ENCODE measurements at regions not wholly inside any gene's neighbourhood (a gene's known extent, or its start where the extent isn't known, plus 50 kb on each side); places are given as distances from the start of the nearest gene placed in this dataset.

DNA sequence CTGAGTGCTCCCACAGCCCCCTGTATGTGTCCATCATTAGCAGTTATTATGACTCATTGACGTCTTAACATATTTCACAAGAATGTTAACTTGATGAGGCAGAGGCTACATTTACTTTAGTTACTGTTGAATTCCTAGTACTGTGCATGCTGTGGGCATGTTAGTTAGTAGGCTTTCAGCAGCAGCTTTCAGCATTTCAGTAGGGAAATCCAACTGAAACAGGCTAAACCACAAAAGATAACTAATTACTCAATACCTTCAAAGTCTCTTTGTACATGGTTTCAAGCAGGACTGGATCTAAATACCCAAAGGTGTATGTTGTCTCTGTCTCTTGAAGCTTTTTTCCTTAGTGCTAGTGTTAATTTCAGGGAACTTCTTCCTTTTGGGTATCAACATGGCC is 229.9 kb upstream of the SUCLG2 start:
- DNase-seq: no peak
- Mint-ChIP-seq H3K9me3 (peaks cover 7% of the 10 kb centered on the region), H3K36me3 (no peaks in the 10 kb centered on the region), H3K4me1 (no peaks in the 10 kb centered on the region), H3K27ac (no peak overlapping the region), H3K27me3 (no peaks in the 10 kb centered on the region), H3K4me3 (no peak overlapping the region)
- CTCF ChIA-PET: no interaction called here

DNA sequence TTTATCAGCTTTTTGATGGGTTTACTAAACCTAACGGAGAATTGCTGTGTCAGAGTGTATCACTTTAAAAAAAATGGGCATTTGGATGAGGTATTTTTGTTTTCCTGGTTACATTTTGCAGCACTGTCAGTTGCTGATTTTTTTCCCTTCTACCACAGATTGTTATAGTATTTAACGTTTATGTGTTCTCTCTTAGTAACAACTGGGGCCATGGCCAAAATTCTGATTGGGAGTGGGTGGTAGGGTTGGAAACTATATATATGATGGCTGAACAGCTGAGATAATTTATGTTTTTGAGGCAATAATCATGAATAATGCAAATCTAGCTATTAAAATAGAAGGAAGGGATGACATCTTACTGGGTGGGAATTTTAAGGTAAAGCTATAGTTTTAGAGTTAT is 229.4 kb upstream of the SUCLG2 start:
- H3K36me3 Mint-ChIP-seq: no peaks in the 10 kb centered on the region
- H3K27me3 Mint-ChIP-seq: no peaks in the 10 kb centered on the region
- no peak overlapping the region for H3K4me3 Mint-ChIP-seq
- H3K4me1 Mint-ChIP-seq: no peaks in the 10 kb centered on the region
- CTCF ChIA-PET: no interaction called here
- DNase-seq: no peak
- no peak overlapping the region for H3K27ac Mint-ChIP-seq
- H3K9me3 Mint-ChIP-seq: peaks cover 5% of the 10 kb centered on the region

DNA sequence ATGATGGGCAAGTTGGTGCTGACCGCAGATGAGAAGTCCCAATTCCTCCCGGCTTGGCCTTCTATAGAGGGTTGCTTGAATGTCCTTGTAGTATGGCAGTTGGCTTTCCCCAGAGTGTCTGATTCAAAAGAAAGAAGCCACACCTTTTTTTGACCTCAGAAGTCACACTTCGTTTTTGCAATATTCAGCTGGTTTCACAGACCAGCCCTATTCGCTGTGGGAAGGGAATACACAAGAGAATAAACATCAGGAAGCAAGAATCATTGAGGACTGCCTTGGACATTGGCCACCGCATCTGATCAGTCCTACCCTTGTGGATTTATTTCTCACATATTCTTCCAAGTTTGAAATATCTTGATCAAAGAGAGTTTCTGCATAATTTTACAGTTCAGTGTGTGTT is 228.6 kb upstream of the SUCLG2 start:
- Mint-ChIP-seq H3K27me3 (no peaks in the 10 kb centered on the region), H3K4me3 (no peak overlapping the region), H3K36me3 (no peaks in the 10 kb centered on the region), H3K9me3 (no peaks in the 10 kb centered on the region), H3K4me1 (no peaks in the 10 kb centered on the region), H3K27ac (no peak overlapping the region)
- no peak for DNase-seq
- CTCF ChIA-PET: no interaction called here

DNA sequence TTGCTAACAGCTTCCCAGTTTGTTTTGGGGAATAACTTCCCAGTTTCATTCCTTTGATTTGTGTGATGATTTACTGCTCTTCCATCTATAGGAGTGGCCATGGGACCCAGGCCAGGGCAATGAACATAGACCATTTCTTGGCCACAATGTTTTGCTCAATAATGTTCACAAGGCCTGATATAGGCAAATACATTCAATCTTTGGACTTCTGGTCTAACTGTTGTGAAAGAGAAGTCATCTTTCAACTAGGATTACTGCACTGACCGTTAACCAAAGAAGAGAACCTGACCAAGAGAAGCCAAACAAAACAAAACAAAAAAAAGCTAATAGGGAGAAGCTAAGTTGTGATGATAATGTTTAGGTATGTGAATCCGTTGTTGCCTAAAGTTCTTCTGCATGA is 221.8 kb upstream of the SUCLG2 start:
- no peak overlapping the region for H3K27ac Mint-ChIP-seq
- H3K27me3 Mint-ChIP-seq: no peaks in the 10 kb centered on the region
- no peaks in the 10 kb centered on the region for H3K9me3 Mint-ChIP-seq
- no peaks in the 10 kb centered on the region for H3K4me1 Mint-ChIP-seq
- H3K4me3 Mint-ChIP-seq: no peak overlapping the region
- DNase-seq: no peak
- H3K36me3 Mint-ChIP-seq: no peaks in the 10 kb centered on the region
- CTCF ChIA-PET: no interaction called here

DNA sequence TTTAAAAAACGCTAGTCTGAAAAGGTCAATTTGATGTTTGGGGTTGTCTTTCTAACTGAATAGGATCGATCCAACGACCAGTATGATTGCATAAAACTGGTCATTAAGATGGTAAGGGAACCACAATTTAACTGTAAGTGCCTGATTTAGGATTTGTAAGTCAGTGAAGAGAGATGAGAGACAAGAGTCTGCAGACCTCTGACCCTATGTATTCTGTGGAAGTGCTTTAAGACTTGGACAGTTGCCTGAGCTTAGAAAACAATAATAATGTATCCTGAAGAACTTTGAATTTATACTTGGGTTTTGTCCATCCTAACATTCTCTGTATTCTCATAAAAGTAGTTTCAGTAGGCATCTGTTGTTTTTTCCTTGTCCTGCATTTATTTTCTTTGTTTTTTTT is 221.4 kb upstream of the SUCLG2 start:
- CTCF ChIA-PET: no interaction called here
- no peak for DNase-seq
- H3K27me3 Mint-ChIP-seq: no peaks in the 10 kb centered on the region
- no peak overlapping the region for H3K27ac Mint-ChIP-seq
- H3K36me3 Mint-ChIP-seq: no peaks in the 10 kb centered on the region
- no peak overlapping the region for H3K4me3 Mint-ChIP-seq
- H3K9me3 Mint-ChIP-seq: no peaks in the 10 kb centered on the region
- H3K4me1 Mint-ChIP-seq: no peaks in the 10 kb centered on the region

DNA sequence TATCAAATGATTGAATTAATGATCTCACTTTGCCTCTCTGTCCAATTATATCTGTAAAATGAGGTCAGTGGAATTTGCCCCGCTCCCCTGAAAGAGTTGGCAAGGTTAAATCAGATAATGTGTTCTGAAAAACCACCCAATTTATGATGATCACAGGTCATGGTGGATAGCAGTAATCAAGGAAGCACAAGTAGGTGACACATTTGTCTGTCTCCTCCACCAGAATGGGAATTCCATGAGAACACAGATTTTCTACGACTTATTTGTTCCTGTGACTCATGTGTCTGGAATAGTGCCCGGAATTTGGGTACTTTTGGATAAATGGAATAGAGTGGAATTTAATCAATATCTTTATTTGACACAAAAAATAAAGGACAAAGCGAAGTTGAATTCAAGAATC is 220.9 kb upstream of the SUCLG2 start:
- Mint-ChIP-seq H3K27me3 (no peaks in the 10 kb centered on the region), H3K4me1 (no peaks in the 10 kb centered on the region), H3K27ac (no peak overlapping the region), H3K36me3 (no peaks in the 10 kb centered on the region), H3K4me3 (no peak overlapping the region), H3K9me3 (no peaks in the 10 kb centered on the region)
- DNase-seq: no peak
- CTCF ChIA-PET: no interaction called here

DNA sequence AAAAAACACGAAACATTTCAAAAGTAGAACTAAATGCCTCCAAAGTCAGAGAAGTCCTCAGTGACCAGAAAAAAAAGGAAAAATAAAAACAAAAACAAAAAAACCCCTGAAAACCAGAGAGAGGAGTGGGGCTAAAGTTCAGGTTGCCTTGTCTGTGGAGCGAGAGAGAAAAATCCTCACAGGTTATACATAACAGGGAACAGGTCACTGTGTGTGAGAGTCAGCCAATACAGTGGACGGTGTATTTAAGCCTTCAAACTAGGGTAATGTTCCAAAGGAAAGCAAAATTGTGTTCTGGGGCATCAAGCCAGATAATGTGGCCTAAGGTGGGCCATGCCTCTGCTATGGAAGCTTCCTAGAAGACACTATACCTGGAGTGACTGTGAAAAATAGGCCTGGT is 216.1 kb upstream of the SUCLG2 start:
- DNase-seq: no peak
- Mint-ChIP-seq H3K36me3 (no peaks in the 10 kb centered on the region), H3K27ac (no peak overlapping the region), H3K9me3 (peaks cover 2% of the 10 kb centered on the region), H3K4me3 (no peak overlapping the region), H3K27me3 (no peaks in the 10 kb centered on the region), H3K4me1 (no peaks in the 10 kb centered on the region)
- CTCF ChIA-PET: no interaction called here

DNA sequence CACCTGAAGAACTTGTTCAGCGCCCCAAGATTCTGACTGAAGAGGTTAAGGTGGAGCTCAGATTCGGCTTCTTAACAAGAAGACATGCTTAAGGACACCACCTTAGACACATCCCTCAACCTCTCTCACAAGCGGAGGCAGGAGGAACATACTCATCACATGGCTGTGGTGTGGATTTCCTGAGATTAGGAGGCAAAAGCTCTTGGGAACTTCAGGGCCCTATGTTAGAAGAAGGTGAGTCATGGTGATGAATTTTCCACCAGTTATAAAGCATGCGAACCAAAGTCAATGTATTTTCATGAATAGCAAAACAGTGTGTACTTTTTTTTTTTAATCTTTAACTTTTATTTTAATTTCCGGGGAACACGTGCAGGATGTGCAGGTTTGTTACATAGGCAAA is 212.2 kb upstream of the SUCLG2 start:
- H3K27me3 Mint-ChIP-seq: no peaks in the 10 kb centered on the region
- CTCF ChIA-PET: no interaction called here
- H3K36me3 Mint-ChIP-seq: no peaks in the 10 kb centered on the region
- no peak overlapping the region for H3K27ac Mint-ChIP-seq
- peaks cover 2% of the 10 kb centered on the region for H3K9me3 Mint-ChIP-seq
- H3K4me3 Mint-ChIP-seq: no peak overlapping the region
- DNase-seq: no peak
- H3K4me1 Mint-ChIP-seq: no peaks in the 10 kb centered on the region

DNA sequence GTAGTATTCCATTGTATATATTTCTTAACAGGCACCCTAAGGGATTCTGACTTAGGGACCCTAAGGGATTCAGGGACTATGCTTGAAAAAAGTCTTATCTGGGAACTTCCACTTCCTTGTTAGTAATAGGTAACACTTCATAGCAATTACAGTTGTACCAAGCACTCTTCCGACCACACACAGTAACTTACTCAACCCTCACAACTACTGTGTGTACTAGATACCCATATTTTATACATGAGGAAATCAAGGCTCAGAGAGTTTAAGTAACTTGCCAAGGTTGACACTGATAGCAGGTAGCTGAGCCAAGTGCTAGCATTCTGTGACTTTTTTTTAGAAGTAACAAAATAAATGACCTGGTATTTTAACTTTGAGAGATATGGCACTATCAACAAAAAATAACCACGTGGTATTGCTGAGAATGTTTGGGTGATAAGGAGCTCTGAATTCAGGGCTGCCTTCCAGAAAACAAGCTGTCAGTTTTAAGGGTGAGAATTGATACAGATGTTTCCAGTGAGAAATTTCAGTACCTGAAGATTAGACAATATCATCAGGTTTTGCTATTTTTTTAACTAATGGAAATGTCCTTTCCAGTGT is 210.3 kb upstream of the SUCLG2 start:
- no peak overlapping the region for H3K27ac Mint-ChIP-seq
- no peaks in the 10 kb centered on the region for H3K36me3 Mint-ChIP-seq
- no peak overlapping the region for H3K4me3 Mint-ChIP-seq
- no peaks in the 10 kb centered on the region for H3K27me3 Mint-ChIP-seq
- H3K4me1 Mint-ChIP-seq: no peaks in the 10 kb centered on the region
- CTCF ChIA-PET: no interaction called here
- H3K9me3 Mint-ChIP-seq: peaks cover 2% of the 10 kb centered on the region
- no peak for DNase-seq

DNA sequence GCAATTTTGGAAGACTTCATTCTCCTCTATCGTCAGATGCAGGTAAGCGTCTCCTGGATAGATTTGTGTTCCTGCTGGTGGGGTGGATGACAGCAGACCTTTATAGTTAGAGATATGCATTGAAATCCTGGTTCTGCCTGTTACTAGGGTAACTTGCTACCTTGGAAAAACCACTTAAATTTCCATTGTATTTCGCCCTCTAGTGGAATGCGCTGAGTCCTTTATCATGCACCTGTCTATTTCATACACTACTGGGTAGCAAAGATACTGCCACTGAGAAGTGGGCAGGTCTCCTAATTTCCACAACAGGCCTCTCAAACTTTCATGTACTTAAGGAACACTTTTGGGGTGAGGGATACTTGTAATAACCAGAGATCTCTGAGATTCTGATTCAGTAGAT is 209.5 kb upstream of the SUCLG2 start:
- no peak for DNase-seq
- Mint-ChIP-seq H3K36me3 (no peaks in the 10 kb centered on the region), H3K4me1 (no peaks in the 10 kb centered on the region)

DNA sequence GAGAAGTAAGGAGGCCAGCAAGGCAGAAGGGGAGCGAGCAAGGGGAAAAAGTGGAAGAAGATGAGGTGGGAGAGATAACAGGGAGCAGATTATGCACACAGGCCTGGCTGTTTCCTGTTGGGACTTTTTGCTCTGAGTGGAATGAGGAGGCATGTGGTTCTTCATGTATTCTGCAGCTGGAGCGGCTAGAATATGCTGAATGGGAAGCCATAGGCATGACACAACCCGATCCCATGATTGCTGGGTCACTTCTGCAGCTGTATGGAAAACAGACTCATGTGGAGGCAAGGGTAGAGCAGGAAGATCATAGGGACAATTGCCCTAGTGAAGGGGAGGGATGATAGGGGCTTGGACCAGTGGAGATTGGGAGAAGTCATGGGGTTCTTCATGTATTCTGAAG is 206.0 kb upstream of the SUCLG2 start:
- no peaks in the 10 kb centered on the region for H3K36me3 Mint-ChIP-seq
- CTCF ChIA-PET: no interaction called here
- peaks cover 2% of the 10 kb centered on the region for H3K9me3 Mint-ChIP-seq
- no peaks in the 10 kb centered on the region for H3K27me3 Mint-ChIP-seq
- no peak overlapping the region for H3K27ac Mint-ChIP-seq
- H3K4me3 Mint-ChIP-seq: no peak overlapping the region
- no peak for DNase-seq
- H3K4me1 Mint-ChIP-seq: no peaks in the 10 kb centered on the region

More for the DNA sequence above, 209.5 kb upstream of the SUCLG2 start:
- H3K27ac Mint-ChIP-seq: no peak overlapping the region
- H3K27me3 Mint-ChIP-seq: no peaks in the 10 kb centered on the region
- H3K9me3 Mint-ChIP-seq: peaks cover 4% of the 10 kb centered on the region
- no peak overlapping the region for H3K4me3 Mint-ChIP-seq
- CTCF ChIA-PET: no interaction called here

DNA sequence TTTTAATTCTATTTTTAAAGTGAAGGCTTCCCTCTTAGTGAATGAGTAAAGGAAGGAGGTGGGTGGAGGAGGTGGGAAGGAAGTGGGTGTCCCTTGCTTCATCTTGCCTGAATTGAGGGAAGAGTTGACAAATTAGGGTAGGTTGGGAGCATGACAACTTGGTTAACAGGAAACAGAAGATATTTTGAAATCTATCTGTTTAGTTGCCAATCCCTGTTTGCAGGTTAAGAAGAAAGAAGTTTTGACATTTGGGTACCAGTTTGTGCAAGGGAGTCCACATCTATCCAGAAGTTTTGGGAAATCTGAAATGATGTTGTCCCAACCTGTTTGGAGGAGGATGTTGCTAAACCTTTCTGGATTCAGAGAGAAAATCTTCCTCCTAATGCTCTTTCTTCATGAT is 204.1 kb upstream of the SUCLG2 start:
- Mint-ChIP-seq H3K27ac (no peak overlapping the region), H3K4me1 (no peaks in the 10 kb centered on the region), H3K4me3 (no peak overlapping the region), H3K9me3 (peaks cover 2% of the 10 kb centered on the region), H3K36me3 (no peaks in the 10 kb centered on the region), H3K27me3 (no peaks in the 10 kb centered on the region)
- CTCF ChIA-PET: no interaction called here
- no peak for DNase-seq

DNA sequence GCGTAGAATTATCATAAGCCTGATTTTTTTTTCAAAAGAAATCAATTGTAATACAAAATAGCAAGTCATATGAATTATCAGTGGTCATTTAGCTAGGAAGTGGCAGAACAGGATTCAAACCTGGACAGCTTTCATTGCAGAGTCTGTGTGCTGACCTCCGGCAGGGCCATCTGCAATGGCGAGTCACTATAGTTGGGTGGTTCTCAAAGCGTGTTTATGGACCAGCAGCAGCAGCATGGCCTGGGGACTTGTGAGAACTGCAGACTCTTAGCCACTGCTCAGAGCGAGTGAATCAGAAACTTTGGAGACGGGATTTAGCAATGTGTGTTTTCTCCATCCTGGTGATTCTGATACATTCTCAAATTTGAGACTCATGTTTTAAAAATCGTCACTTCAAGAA is 202.3 kb upstream of the SUCLG2 start:
- Mint-ChIP-seq H3K9me3 (peaks cover 2% of the 10 kb centered on the region), H3K27me3 (no peaks in the 10 kb centered on the region), H3K4me1 (no peaks in the 10 kb centered on the region), H3K4me3 (no peak overlapping the region), H3K27ac (no peak overlapping the region), H3K36me3 (no peaks in the 10 kb centered on the region)
- no peak for DNase-seq
- CTCF ChIA-PET: no interaction called here

DNA sequence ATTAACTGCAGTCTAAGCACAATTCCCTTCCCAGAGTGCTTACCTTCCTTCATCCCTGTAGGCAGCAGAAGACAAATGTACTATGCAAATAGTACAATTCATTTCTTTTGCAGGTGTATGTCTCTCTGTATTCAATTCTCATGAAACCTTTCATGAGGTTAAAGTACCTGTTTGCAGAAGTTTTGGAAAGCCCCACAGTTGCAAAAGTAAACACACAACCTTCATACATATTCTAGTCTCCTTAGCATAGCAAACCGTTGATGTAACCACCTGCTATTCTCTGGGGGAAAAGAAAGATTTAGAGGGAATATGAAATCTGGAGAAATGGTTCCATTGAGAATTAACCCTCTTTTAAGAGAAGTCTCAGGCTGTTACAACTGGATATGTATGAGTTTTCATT is 200.3 kb upstream of the SUCLG2 start:
- H3K27me3 Mint-ChIP-seq: no peaks in the 10 kb centered on the region
- DNase-seq: no peak
- no peaks in the 10 kb centered on the region for H3K36me3 Mint-ChIP-seq
- H3K27ac Mint-ChIP-seq: no peak overlapping the region
- peaks cover 2% of the 10 kb centered on the region for H3K9me3 Mint-ChIP-seq
- H3K4me3 Mint-ChIP-seq: no peak overlapping the region
- H3K4me1 Mint-ChIP-seq: no peaks in the 10 kb centered on the region
- CTCF ChIA-PET: no interaction called here

DNA sequence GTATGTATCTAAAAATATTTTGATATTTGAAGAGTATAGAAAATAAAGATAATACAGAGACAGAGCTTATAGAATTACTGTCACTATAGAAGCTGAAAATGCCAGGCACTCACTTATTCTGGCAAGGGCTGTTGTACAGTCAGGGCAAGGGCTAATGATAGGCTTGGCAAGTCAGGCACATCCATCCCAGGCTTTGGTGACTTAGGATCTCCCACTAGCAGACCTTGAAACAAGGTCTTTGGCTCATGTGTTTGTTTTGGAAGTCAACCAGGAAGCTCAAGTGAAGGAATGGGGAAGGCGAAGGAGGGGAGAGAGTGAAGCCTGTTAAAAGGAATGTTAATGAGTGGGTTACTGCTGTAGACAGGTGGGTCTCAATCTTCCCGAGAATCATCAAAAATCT is 199.1 kb upstream of the SUCLG2 start:
- no peak overlapping the region for H3K4me3 Mint-ChIP-seq
- no peaks in the 10 kb centered on the region for H3K36me3 Mint-ChIP-seq
- H3K4me1 Mint-ChIP-seq: no peaks in the 10 kb centered on the region
- no peak overlapping the region for H3K27ac Mint-ChIP-seq
- CTCF ChIA-PET: no interaction called here
- H3K9me3 Mint-ChIP-seq: no peaks in the 10 kb centered on the region
- no peaks in the 10 kb centered on the region for H3K27me3 Mint-ChIP-seq
- no peak for DNase-seq

DNA sequence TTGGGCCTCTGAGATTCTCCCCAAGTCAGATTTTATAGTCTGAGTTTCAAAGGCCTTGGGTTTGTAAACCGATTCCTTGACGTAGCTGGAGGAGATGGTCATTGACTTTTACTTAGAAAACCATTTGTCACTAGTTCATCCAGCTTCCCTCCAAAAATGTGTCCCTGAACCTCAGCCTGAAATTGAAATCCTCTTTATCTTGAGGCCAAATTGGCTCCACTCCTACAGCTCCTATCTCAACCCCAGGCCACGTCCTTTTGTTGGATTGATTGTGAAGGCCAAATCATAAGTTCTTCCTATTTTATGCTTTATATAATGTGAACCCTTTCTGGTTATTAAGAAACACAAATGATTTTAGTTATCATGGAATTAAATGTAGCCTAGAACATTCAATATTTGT is 193.9 kb upstream of the SUCLG2 start:
- no peak for DNase-seq
- no peaks in the 10 kb centered on the region for H3K36me3 Mint-ChIP-seq
- no peaks in the 10 kb centered on the region for H3K9me3 Mint-ChIP-seq
- H3K4me3 Mint-ChIP-seq: no peak overlapping the region
- no peaks in the 10 kb centered on the region for H3K4me1 Mint-ChIP-seq
- no peak overlapping the region for H3K27ac Mint-ChIP-seq
- no peaks in the 10 kb centered on the region for H3K27me3 Mint-ChIP-seq
- CTCF ChIA-PET: no interaction called here
